NCI-H2029 (cell line): ENCODE measurements at regions not wholly inside any gene's neighbourhood (a gene's known extent, or its start where the extent isn't known, plus 50 kb on each side); places are given as distances from the start of the nearest gene placed in this dataset.
"Not testable (repeated sequence)": the region's sequence is repeated elsewhere in the genome, so short reads cannot be mapped to it uniquely, and the experiment has no call there.

ENCODE experiments used
- DNase-seq: peaks from one replicate; lab custom pipeline; 2025; lab: John Stamatoyannopoulos, UW

GRCh38 chr1:213782941-213783672 lies 204.7 kb upstream of the PROX1 start:
- no peak for DNase-seq

GRCh38 chr1:213783893-213784292 lies 203.9 kb upstream of the PROX1 start:
- DNase-seq, result no peak

GRCh38 chr1:213786683-213787082 lies 201.1 kb upstream of the PROX1 start:
- no peak for DNase-seq

- DNase-seq, result no peak
Measured at GRCh38 chr1:213790565-213790964, 197.2 kb upstream of the PROX1 start.

- no peak for DNase-seq
Measured at GRCh38 chr1:213793482-213794067, 194.2 kb upstream of the PROX1 start.

- no peak for DNase-seq
Measured at GRCh38 chr1:213796525-213796924, 191.2 kb upstream of the PROX1 start.

- DNase-seq, result not testable (repeated sequence)
Measured at GRCh38 chr1:213808288-213808687, 179.5 kb upstream of the PROX1 start.

GRCh38 chr1:213817156-213817555 lies 170.6 kb upstream of the PROX1 start:
- DNase-seq, result no peak

GRCh38 chr1:213820362-213821149 lies 167.2 kb upstream of the PROX1 start:
- peak; percentile 78 for DNase-seq

- no peak for DNase-seq
Measured at GRCh38 chr1:213821175-213821942, 166.4 kb upstream of the PROX1 start.

- DNase-seq, result no peak
Measured at GRCh38 chr1:213821943-213822334, 165.8 kb upstream of the PROX1 start.

- no peak for DNase-seq
Measured at GRCh38 chr1:213826891-213827290, 160.9 kb upstream of the PROX1 start.

GRCh38 chr1:213828867-213829266 lies 158.9 kb upstream of the PROX1 start:
- DNase-seq, result no peak

GRCh38 chr1:213829780-213830179 lies 158.0 kb upstream of the PROX1 start:
- DNase-seq, result no peak

GRCh38 chr1:213830371-213830770 lies 157.4 kb upstream of the PROX1 start:
- DNase-seq, result no peak

GRCh38 chr1:213840575-213840974 lies 147.2 kb upstream of the PROX1 start:
- no peak for DNase-seq

GRCh38 chr1:213844632-213845031 lies 143.1 kb upstream of the PROX1 start:
- DNase-seq, result no peak

GRCh38 chr1:213852107-213852506 lies 135.7 kb upstream of the PROX1 start:
- DNase-seq, result no peak

- no peak for DNase-seq
Measured at GRCh38 chr1:213858581-213858980, 129.2 kb upstream of the PROX1 start.

GRCh38 chr1:213861841-213862240 lies 125.9 kb upstream of the PROX1 start:
- no peak for DNase-seq

- DNase-seq, result no peak
Measured at GRCh38 chr1:213864091-213864490, 123.7 kb upstream of the PROX1 start.

- DNase-seq, result no peak
Measured at GRCh38 chr1:213868482-213868881, 119.3 kb upstream of the PROX1 start.
